ENCODE measurements at regions not wholly inside any gene's neighbourhood (a gene's known extent, or its start where the extent isn't known, plus 50 kb on each side); places are given as distances from the start of the nearest gene placed in this dataset.
"Not testable (repeated sequence)": the region's sequence is repeated elsewhere in the genome, so short reads cannot be mapped to it uniquely, and the experiment has no call there.

DNA sequence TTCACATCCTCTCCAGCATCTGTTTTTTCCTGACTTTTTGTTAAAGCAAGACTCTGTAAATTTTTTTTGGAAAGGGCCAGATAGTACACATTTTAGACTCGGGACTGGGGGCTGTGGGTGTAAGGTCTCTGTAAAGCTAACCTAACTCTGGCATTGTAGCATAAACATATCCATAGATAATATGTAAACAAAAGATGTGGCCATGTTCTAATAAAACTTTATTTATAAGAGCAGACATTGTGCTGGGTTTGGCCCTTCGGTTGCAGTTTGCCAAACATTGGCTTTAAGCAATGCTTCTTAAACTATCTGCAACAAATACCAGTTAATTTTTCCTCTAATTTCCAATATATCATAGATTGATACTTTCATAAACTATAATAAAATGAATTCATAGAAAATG, 605.2 kb downstream of the EBF1 start:
- no peak overlapping the region for H3K27ac Mint-ChIP-seq (ENCODE audit: unreplicated experiment)
- no peak for DNase-seq (ENCODE audit: low spot score)
- no peaks in the 10 kb centered on the region for H3K9me3 Mint-ChIP-seq (ENCODE audit: low read depth)
- peaks cover 13% of the 10 kb centered on the region for H3K4me1 Mint-ChIP-seq (ENCODE audit: low read depth)
- H3K36me3 Mint-ChIP-seq (ENCODE audit: low read depth) = no peaks in the 10 kb centered on the region
- no peak overlapping the region for H3K4me3 Mint-ChIP-seq (ENCODE audit: unreplicated experiment)
- H3K27me3 Mint-ChIP-seq (ENCODE audit: low read depth) = no peaks in the 10 kb centered on the region
- TF ChIP-seq, protein P1, sequence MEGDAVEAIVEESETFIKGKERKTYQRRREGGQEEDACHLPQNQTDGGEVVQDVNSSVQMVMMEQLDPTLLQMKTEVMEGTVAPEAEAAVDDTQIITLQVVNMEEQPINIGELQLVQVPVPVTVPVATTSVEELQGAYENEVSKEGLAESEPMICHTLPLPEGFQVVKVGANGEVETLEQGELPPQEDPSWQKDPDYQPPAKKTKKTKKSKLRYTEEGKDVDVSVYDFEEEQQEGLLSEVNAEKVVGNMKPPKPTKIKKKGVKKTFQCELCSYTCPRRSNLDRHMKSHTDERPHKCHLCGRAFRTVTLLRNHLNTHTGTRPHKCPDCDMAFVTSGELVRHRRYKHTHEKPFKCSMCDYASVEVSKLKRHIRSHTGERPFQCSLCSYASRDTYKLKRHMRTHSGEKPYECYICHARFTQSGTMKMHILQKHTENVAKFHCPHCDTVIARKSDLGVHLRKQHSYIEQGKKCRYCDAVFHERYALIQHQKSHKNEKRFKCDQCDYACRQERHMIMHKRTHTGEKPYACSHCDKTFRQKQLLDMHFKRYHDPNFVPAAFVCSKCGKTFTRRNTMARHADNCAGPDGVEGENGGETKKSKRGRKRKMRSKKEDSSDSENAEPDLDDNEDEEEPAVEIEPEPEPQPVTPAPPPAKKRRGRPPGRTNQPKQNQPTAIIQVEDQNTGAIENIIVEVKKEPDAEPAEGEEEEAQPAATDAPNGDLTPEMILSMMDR (IDR thresholded peaks at IDR 0.05) = no peak

DNA sequence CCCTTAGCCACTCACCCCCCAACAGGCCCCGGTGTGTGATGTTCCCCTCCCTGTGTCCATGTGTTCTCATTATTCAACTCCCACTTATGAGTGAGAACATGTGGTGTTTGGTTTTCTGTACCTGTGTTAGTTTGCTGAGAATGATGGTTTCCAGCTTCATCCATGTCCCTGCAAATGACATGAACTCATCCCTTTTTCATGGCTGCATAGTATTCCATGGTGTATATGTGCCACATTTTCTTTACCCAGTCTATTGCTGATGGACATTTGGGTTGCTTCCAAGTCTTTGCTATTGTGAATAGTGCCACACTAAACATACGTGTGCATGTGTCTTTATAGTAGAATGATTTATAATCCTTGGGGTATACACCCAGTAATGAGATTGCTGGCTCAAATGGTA, 605.7 kb downstream of the EBF1 start:
- H3K4me3 Mint-ChIP-seq (ENCODE audit: unreplicated experiment); H3K27ac Mint-ChIP-seq (ENCODE audit: unreplicated experiment); H3K9me3 Mint-ChIP-seq (ENCODE audit: low read depth); H3K27me3 Mint-ChIP-seq (ENCODE audit: low read depth); DNase-seq (ENCODE audit: low spot score); H3K36me3 Mint-ChIP-seq (ENCODE audit: low read depth): not testable (repeated sequence)
- peaks cover 14% of the 10 kb centered on the region for H3K4me1 Mint-ChIP-seq (ENCODE audit: low read depth)

DNA sequence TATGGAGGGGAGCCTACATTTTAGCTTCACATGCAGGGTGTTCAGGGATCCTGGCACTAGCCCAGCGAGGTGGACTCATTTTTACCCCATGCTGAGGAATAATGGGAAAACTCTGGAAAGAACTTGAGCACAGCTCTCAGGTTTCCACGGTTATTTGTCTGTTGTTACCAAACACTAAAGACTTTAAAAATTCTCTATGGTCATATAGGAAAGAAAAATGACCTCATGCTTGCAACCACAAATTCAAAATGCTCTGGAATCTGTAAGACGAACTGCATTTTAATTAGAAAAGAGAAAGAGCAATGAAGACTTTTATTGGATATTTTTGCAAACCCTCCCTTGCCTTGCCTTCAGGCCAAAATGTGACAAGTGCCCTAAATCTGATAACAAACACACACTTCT, 606.9 kb downstream of the EBF1 start:
- no peak overlapping the region for H3K4me3 Mint-ChIP-seq (ENCODE audit: unreplicated experiment)
- no peaks in the 10 kb centered on the region for H3K36me3 Mint-ChIP-seq (ENCODE audit: low read depth)
- TF ChIP-seq, protein P1 (IDR thresholded peaks at IDR 0.05) = no peak
- DNase-seq (ENCODE audit: low spot score) = no peak
- peak overlapping the region; percentile 49 for H3K27ac Mint-ChIP-seq (ENCODE audit: unreplicated experiment)
- H3K9me3 Mint-ChIP-seq (ENCODE audit: low read depth) = no peaks in the 10 kb centered on the region
- no peaks in the 10 kb centered on the region for H3K27me3 Mint-ChIP-seq (ENCODE audit: low read depth)
- H3K4me1 Mint-ChIP-seq (ENCODE audit: low read depth) = peaks cover 19% of the 10 kb centered on the region

DNA sequence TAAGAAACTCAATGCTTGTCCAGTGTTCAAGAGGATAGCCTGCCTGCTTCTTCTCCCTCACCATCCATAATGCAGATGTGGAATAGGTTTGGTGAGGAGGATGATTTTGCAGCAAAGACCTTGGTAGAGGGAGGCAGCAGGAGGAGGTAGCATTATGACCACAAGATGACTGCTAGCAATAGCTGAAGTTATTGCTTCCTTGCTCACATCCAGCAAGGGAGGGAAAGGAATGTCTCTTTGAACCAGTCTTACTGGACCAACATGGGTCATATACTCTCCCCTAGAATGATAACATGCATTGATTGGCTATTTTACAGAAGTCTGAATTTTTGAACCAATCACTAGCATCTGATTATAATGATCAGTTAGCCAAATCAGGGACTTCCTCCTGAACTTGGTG, 607.6 kb downstream of the EBF1 start:
- no peaks in the 10 kb centered on the region for H3K27me3 Mint-ChIP-seq (ENCODE audit: low read depth)

DNA sequence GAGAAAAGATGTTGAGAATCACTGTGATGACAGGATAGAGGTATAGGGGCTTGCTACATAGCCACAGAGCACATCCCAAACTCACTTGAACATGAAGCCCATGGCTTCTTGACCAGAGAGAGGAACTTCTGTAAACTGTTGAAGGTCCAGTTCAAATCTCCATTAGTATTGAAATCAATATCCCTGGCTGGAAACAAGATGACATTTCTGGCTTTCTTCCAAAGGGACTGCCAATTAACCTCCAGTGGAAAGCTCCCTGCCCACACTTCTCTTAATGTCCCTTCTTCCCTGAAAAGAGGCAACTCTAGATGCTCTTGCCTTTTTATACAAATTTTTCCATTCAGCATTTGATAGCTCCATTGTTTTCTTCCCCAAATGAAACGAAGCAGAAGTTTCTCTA, 612.1 kb downstream of the EBF1 start:
- peaks cover 56% of the 10 kb centered on the region for H3K4me1 Mint-ChIP-seq (ENCODE audit: low read depth)
- DNase-seq (ENCODE audit: low spot score) = no peak

More for the DNA sequence above, 607.6 kb downstream of the EBF1 start:
- Mint-ChIP-seq H3K9me3 (ENCODE audit: low read depth) (no peaks in the 10 kb centered on the region), H3K4me1 (ENCODE audit: low read depth) (peaks cover 24% of the 10 kb centered on the region), H3K4me3 (ENCODE audit: unreplicated experiment) (no peak overlapping the region), H3K27ac (ENCODE audit: unreplicated experiment) (no peak overlapping the region), H3K36me3 (ENCODE audit: low read depth) (no peaks in the 10 kb centered on the region)
- TF ChIP-seq, protein P1 (IDR thresholded peaks at IDR 0.05) = no peak
- no peak for DNase-seq (ENCODE audit: low spot score)

DNA sequence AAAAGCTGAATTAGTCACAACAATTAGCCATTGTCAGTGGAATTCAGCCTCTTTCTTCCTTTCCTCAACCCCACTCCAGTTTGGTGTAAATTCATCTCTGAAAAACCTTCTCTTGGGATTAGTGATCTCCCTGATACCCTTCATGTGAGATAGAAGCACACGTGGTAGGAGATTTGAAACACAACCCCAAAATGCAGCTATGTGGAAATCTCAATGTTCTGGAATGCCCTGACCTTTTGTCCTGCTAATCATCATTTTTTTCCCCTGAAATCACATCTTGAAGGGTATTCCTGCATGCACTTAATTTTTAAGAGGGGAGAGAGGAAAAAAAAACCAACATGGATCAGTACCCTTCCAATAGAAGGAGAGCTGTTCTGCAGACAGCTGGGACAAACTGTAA, 612.6 kb downstream of the EBF1 start:
- Mint-ChIP-seq H3K36me3 (ENCODE audit: low read depth) (no peaks in the 10 kb centered on the region), H3K9me3 (ENCODE audit: low read depth) (no peaks in the 10 kb centered on the region), H3K4me1 (ENCODE audit: low read depth) (peaks cover 52% of the 10 kb centered on the region), H3K4me3 (ENCODE audit: unreplicated experiment) (no peak overlapping the region), H3K27ac (ENCODE audit: unreplicated experiment) (no peak overlapping the region), H3K27me3 (ENCODE audit: low read depth) (no peaks in the 10 kb centered on the region)
- TF ChIP-seq, protein P1 (IDR thresholded peaks at IDR 0.05) = no peak
- no peak for DNase-seq (ENCODE audit: low spot score)

More for the DNA sequence above, 612.1 kb downstream of the EBF1 start:
- no peak overlapping the region for H3K27ac Mint-ChIP-seq (ENCODE audit: unreplicated experiment)
- no peaks in the 10 kb centered on the region for H3K9me3 Mint-ChIP-seq (ENCODE audit: low read depth)
- H3K36me3 Mint-ChIP-seq (ENCODE audit: low read depth) = no peaks in the 10 kb centered on the region
- H3K27me3 Mint-ChIP-seq (ENCODE audit: low read depth) = no peaks in the 10 kb centered on the region
- H3K4me3 Mint-ChIP-seq (ENCODE audit: unreplicated experiment) = no peak overlapping the region
- TF ChIP-seq, protein P1 (IDR thresholded peaks at IDR 0.05) = no peak
